Stimulated activated CD4-positive, alpha-beta T cell treated with anti-CD3 and anti-CD28 coated beads, Interleukin-12 subunit alpha, Interleukin-12 subunit beta, amount 100 ng/mL, for 48 hours (primary cell): ENCODE measurements at regions not wholly inside any gene's neighbourhood (a gene's known extent, or its start where the extent isn't known, plus 50 kb on each side); places are given as distances from the start of the nearest gene placed in this dataset.
"Not testable (repeated sequence)": the region's sequence is repeated elsewhere in the genome, so short reads cannot be mapped to it uniquely, and the experiment has no call there.

Experiments used
- DNase-seq, 3 donors: peaks; one replicate each; pipeline ENCODE4 v3.0.0-alpha.2; 2020; ENCODE audit warnings: low read depth in 2 of 3, low spot score in 1 of 3

- DNase-seq, result no peak
Measured at GRCh38 chr6:19370831-19371230, 466.3 kb upstream of the ID4 start.

- no peak for DNase-seq
Measured at GRCh38 chr6:19375613-19376012, 461.6 kb upstream of the ID4 start.

GRCh38 chr6:19377722-19378121, 459.4 kb upstream of the ID4 start:
- no peak for DNase-seq

GRCh38 chr6:19380293-19380692, 456.9 kb upstream of the ID4 start:
- no peak for DNase-seq

- DNase-seq, result no peak
Measured at GRCh38 chr6:19382676-19383075, 454.5 kb upstream of the ID4 start.

- DNase-seq, result no peak
Measured at GRCh38 chr6:19391926-19392325, 445.2 kb upstream of the ID4 start.

- no peak for DNase-seq
Measured at GRCh38 chr6:19394051-19394450, 443.1 kb upstream of the ID4 start.

GRCh38 chr6:19394687-19395086, 442.5 kb upstream of the ID4 start:
- DNase-seq, result no peak

- DNase-seq, result no peak
Measured at GRCh38 chr6:19395316-19395715, 441.9 kb upstream of the ID4 start.

GRCh38 chr6:19399406-19399805, 437.8 kb upstream of the ID4 start:
- DNase-seq, result no peak

- not testable (repeated sequence) for DNase-seq
Measured at GRCh38 chr6:19404884-19405283, 432.3 kb upstream of the ID4 start.

- no peak for DNase-seq
Measured at GRCh38 chr6:19408331-19408730, 428.8 kb upstream of the ID4 start.

GRCh38 chr6:19410481-19410880, 426.7 kb upstream of the ID4 start:
- no peak for DNase-seq

GRCh38 chr6:19413323-19413722, 423.8 kb upstream of the ID4 start:
- no peak for DNase-seq

- no peak for DNase-seq
Measured at GRCh38 chr6:19415605-19416326, 421.4 kb upstream of the ID4 start.

- DNase-seq, result no peak
Measured at GRCh38 chr6:19416811-19417210, 420.4 kb upstream of the ID4 start.

- no peak for DNase-seq
Measured at GRCh38 chr6:19417713-19418112, 419.5 kb upstream of the ID4 start.

GRCh38 chr6:19424853-19425252, 412.3 kb upstream of the ID4 start:
- no peak for DNase-seq

- DNase-seq, result no peak
Measured at GRCh38 chr6:19427548-19427947, 409.6 kb upstream of the ID4 start.

GRCh38 chr6:19432966-19433498, 404.1 kb upstream of the ID4 start:
- DNase-seq, result no peak

GRCh38 chr6:19434065-19434464, 403.1 kb upstream of the ID4 start:
- DNase-seq, result no peak

GRCh38 chr6:19435755-19436154, 401.4 kb upstream of the ID4 start:
- DNase-seq, result no peak
